Rectal smooth muscle tissue (tissue), 1 donor: ENCODE measurements at regions not wholly inside any gene's neighbourhood (a gene's known extent, or its start where the extent isn't known, plus 50 kb on each side); places are given as distances from the start of the nearest gene placed in this dataset.

Experiments
- H3K27ac ChIP-seq: one replicate; pipeline ENCODE4 v1.7.0; 2013; ENCODE audit warnings: low read depth, low read length, inconsistent platforms
- H3K27me3 ChIP-seq: one replicate; pipeline ENCODE4 v1.7.0; 2013; ENCODE audit warnings: low read length; ENCODE audit not compliant: control insufficient read depth, insufficient read depth
- H3K36me3 ChIP-seq: one replicate; pipeline ENCODE4 v1.7.0; 2013; ENCODE audit warnings: low read length; ENCODE audit not compliant: control insufficient read depth, insufficient read depth
- H3K4me1 ChIP-seq: one replicate; pipeline ENCODE4 v1.7.0; 2013; ENCODE audit warnings: low read length; ENCODE audit not compliant: control insufficient read depth, insufficient read depth
- H3K4me3 ChIP-seq: one replicate; pipeline ENCODE4 v1.7.0; 2013; ENCODE audit warnings: low read length
- H3K9ac ChIP-seq: one replicate; pipeline ENCODE4 v1.7.0; 2013; ENCODE audit warnings: low read length

DNA sequence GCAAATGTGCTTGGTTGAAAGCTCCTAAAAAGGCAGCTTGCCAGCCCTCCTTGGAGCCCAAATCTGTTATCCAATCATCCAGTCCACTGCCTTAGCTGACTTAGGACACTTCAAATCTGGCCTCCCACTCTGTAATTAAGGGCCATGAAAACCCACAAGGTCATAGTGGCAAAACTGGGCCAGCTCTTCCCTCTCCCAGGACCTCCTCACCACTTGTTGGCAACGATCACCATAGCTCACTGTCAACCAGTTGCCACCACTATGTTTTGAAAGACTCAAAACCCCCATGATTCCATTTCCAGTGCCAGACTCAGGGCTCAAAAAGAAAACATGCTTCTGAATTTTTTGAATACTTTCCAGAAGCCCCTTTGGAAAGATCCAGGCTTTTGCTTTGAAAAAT is 107.5 kb downstream of the NREP start:
- Histone ChIP-seq H3K27ac (no peak overlapping the region), H3K4me1 (no peaks in the 10 kb centered on the region)

DNA sequence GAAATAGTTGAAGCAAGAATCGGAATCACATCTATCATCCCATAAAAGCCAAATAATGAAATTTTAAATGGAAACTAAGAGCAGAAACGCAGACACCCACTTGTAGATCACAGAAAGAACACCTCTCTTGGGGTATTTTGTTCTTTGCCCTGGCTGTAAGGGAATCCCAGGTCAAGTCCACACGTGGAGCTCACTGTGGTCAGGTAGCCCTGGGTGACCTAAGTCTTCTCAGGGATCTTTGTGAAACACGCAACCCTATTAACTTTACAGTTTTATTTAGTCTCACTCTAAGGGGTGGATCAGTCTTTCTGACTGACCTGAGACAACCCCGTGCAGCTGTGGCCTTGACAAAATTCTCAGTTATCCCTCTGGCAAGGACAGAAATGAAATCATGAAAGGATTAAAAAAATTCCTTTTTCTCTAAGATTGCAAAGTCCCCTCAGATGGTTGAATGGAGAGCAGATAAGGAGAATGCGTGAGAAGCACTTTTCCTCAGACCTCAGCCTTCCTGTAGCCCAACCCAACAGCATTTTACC is 111.6 kb downstream of the NREP start:
- Histone ChIP-seq H3K27me3 (no peaks in the 10 kb centered on the region), H3K4me3 (no peak overlapping the region), H3K4me1 (no peaks in the 10 kb centered on the region), H3K36me3 (no peaks in the 10 kb centered on the region), H3K9ac (no peak overlapping the region), H3K27ac (no peak overlapping the region)

More for the DNA sequence above, 107.5 kb downstream of the NREP start:
- Histone ChIP-seq H3K36me3 (no peaks in the 10 kb centered on the region), H3K9ac (no peak overlapping the region), H3K27me3 (no peaks in the 10 kb centered on the region), H3K4me3 (no peak overlapping the region)

DNA sequence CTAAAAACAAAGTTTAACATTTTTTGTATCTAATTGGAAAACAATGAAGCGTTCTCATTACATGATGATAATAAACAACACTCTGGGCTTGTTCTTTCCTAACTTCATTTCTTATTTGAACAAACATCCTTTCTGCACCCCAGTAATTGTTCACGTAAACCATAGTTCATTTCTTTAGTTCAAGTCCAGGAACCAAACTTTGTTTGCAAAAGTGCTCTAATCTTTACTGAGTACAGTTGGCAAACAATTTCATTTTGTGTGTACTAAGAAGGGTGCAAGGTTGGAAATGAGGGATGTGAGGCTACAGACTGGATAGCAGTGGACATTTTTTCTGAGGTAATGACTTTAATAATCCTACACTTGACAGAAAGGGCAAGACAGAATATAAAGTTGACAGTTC is 113.5 kb downstream of the NREP start:
- Histone ChIP-seq H3K36me3 (no peaks in the 10 kb centered on the region), H3K4me1 (no peaks in the 10 kb centered on the region), H3K27me3 (no peaks in the 10 kb centered on the region), H3K4me3 (no peak overlapping the region), H3K9ac (no peak overlapping the region), H3K27ac (no peak overlapping the region)

DNA sequence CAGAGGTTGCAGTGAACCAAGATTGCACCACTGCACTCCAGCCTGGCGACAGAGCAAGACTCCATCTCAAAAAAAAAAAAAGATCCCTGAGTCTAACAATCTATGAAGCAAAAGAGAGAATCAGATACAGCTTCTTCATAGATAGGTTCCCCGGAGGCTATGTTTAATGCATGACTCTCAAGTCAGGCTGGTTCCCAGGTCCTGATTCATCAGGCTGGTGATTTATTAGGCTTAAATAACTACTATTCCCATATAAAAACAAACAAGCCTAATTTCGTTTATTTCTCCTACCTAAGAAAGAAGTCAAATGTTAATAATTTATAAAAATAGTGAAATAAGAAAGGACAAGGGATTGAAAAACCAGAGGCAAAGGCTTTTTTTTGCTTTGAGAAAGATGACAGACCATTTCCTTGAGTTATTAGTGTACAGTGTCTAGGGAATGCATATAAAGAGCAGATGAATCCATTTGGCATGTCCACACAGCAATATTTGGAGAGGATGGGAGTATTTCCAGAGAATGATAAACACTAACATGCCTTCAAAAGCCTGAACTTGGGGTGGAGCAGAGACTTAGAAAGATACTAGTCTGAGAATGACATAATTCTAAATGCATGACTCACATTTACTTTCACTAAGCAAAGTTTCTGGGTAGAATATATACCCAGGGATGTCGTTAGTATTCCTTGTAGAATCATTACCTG is 115.3 kb downstream of the NREP start:
- H3K4me3 ChIP-seq: no peak overlapping the region
- no peaks in the 10 kb centered on the region for H3K36me3 ChIP-seq
- H3K4me1 ChIP-seq: no peaks in the 10 kb centered on the region
- no peak overlapping the region for H3K9ac ChIP-seq
- H3K27ac ChIP-seq: no peak overlapping the region
- H3K27me3 ChIP-seq: no peaks in the 10 kb centered on the region

DNA sequence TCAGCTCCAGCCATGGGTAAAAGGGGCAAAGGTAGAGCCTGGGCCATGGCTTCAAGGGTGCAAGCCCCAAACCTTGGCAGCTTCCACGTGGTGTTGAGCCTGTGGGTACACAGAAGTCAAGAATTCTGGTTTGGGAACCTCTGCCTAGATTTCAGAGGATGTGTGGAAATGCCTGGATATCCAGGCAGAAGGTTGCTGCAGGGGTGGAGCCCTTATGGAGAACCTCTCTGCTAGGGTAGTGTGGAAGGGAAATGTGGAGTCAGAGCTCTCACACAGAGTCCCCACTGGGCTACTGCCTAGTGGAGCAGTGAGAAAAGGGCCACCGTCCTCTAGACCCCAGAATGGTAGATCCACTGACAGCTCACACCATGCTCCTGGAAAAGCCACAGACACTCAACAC is 117.1 kb downstream of the NREP start:
- no peak overlapping the region for H3K4me3 ChIP-seq
- no peaks in the 10 kb centered on the region for H3K4me1 ChIP-seq
- no peaks in the 10 kb centered on the region for H3K36me3 ChIP-seq

DNA sequence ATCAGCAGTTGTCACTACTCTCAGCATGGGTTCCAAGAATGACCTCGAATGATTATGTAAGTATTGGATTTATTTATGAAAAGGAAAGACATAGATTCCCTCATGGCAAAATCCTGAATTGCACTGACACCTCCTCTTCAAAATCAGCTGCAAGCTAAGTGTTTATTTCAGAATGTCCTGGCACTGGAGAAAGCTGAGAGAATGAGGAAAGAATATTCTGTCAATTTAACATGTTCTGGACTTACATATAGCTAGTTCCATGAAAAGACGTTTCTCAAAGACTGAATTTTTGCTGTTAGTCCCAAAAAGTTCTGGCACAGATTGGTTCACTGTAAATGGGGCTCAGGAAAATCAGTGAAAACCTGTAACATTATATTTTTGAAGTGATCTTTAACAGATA is 120.3 kb downstream of the NREP start:
- no peaks in the 10 kb centered on the region for H3K36me3 ChIP-seq
- no peaks in the 10 kb centered on the region for H3K27me3 ChIP-seq
- no peak overlapping the region for H3K27ac ChIP-seq
- no peak overlapping the region for H3K9ac ChIP-seq
- H3K4me1 ChIP-seq: no peaks in the 10 kb centered on the region
- no peak overlapping the region for H3K4me3 ChIP-seq

More for the DNA sequence above, 117.1 kb downstream of the NREP start:
- Histone ChIP-seq H3K27ac (no peak overlapping the region), H3K27me3 (no peaks in the 10 kb centered on the region), H3K9ac (no peak overlapping the region)

DNA sequence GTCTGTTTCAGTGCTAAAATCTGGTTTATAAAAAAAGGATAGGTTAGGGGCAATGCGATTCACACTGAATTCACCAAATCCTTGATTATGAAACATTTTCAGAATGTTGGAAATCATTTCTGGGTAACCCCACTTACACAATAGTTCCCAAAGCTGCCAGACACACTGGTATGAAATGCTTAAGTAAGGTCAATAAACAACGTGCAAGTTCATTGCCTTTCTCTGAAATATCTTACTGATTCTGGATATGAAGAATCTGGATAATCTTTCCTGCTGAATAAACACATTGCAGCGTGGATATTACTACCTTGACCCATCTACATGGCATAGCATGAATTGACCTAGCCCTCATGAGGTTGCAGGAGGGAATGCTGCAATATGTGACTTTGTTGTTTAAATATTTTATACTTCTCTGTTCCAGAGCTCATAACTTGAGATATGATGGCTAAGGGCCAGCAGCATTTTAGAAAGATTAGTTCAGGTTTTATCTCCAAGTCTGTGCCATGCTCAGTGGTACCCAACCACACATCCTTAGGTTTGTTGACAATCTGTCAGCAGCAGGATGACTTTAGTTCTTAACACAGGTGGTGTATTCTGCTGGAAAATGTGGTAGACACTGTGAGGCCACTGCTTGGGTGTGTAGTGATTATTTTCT is 121.0 kb downstream of the NREP start:
- no peaks in the 10 kb centered on the region for H3K36me3 ChIP-seq
- H3K27me3 ChIP-seq: no peaks in the 10 kb centered on the region
- H3K4me3 ChIP-seq: no peak overlapping the region
- H3K9ac ChIP-seq: no peak overlapping the region
- no peak overlapping the region for H3K27ac ChIP-seq
- no peaks in the 10 kb centered on the region for H3K4me1 ChIP-seq

DNA sequence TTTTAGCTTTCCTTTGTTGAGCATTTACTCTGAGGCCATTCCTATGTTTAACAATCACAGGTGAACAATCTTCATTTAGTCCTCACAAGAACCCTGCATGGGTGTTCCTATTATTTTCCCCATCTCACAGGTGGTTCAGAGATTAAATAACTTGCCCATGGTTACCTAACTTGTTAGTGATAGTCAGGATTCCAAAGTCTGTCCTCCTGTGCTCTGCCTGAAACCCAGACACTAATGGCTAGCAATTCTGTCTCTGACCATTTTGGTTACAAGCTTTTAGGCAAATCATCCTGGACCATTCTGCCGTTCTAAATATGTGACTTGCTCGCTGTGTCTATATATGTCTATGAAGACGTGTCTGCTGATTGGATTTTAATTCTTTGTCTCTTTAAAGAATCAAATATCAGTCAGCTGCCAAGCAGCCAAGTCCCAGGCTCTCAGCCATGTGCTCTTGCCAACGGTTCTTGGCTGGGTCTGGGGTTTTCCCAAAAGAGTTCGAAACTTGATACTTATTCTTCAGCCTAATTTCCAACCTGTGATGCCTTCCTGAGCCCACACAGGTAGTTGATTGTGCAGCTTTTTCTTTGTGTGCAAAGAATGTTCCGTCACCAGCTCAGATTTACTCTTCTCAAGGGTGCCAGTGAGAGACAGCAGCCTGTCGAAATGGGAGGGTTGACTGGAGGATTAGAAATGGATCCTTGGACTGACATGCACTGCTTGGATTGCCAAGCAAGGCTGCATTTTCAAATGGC is 121.7 kb downstream of the NREP start:
- Histone ChIP-seq H3K27ac (no peak overlapping the region), H3K27me3 (no peaks in the 10 kb centered on the region), H3K4me1 (no peaks in the 10 kb centered on the region), H3K9ac (no peak overlapping the region), H3K36me3 (no peaks in the 10 kb centered on the region), H3K4me3 (no peak overlapping the region)

DNA sequence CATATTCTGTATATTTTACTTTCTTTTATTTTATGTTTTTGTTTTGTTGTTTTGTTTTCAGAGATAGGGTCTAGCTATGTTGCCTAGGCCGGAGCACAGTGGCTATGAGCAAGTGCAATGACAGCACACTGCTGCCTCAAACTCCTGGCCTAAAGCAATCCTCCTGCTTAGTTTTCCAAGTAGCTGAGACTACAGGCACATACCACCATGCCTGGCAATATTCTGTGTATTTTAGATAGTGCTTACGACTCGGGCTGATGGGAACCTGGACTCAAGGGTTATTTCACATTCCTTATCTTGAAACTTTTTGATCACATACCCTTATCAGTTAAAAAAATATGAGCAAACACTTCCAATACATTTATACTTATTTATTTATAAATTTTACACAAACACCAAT is 119.0 kb upstream of the STARD4 start:
- Histone ChIP-seq H3K27me3 (no peaks in the 10 kb centered on the region), H3K4me3 (no peak overlapping the region), H3K36me3 (no peaks in the 10 kb centered on the region), H3K4me1 (no peaks in the 10 kb centered on the region), H3K9ac (no peak overlapping the region), H3K27ac (no peak overlapping the region)

DNA sequence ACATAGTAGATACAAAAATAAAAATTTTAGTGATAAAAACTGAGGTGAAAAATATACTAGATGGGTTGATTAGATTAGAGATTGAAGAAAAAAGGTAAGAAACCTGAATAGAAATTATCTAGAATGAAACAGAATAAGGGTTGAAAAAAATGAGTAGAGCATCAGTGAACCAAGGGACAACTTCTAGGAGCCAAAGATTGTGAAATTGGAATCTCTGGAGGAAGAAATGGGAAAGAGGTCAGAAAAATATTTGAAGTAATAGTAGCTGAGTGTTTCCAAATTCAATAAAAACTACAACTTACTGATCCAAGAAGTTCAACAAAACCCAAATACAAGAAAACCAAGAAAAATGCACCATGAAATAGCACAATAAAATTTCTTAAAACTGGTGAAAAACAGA is 116.6 kb upstream of the STARD4 start:
- Histone ChIP-seq H3K36me3 (no peaks in the 10 kb centered on the region), H3K27ac (no peak overlapping the region), H3K27me3 (no peaks in the 10 kb centered on the region), H3K4me1 (no peaks in the 10 kb centered on the region), H3K9ac (no peak overlapping the region), H3K4me3 (no peak overlapping the region)

DNA sequence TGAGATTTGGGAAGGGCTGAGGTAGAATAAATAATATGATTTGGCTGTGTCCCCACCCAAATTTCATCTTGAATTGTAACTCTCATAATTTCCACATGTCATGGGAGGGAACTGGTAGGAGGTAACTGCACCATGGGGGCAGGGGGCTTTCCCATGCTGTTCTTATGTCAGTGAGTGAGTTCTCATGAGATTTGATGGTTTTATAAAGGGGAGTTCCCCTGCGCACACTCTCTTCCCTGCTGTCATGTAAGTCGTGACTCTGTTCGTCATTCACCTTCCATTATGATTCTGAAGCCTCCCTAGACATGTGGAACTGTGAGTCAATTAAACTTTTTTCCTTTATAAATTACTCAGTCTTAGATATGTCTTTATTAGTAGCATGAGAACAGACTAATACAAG is 115.5 kb upstream of the STARD4 start:
- no peaks in the 10 kb centered on the region for H3K36me3 ChIP-seq
- H3K27ac ChIP-seq: no peak overlapping the region
- no peaks in the 10 kb centered on the region for H3K4me1 ChIP-seq
- H3K9ac ChIP-seq: no peak overlapping the region
- no peaks in the 10 kb centered on the region for H3K27me3 ChIP-seq
- no peak overlapping the region for H3K4me3 ChIP-seq

DNA sequence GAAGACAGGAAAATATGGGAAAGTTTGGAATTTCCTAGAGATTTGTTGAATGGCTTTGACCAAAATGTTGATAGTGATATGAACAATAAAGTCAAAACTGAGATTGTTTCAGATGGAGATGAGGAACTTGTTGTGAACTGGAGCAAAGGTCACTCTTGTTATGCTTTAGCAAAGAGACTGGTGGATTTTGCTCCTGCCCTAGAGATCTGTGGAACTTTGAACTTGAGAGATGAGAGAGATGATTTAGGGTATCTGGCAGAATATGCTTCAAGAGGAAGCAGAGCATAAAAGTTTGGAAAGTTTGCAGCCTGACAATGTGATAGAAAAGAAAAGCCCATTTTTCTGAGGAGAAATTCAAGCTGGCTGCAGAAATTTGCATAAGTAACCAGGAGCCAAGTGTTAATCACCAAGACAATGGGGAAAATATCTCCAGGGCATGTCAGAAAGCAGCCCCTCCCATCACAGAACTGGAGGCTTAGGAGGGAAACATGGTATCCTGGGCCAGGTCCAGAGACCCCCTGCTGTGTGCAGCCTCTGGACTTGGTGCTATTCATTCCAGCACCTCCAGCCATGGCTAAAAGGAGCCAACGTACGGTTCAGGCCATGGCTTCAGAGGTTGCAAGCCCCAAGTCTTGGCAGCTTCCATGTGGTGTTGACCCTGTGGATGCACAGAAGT is 114.3 kb upstream of the STARD4 start:
- Histone ChIP-seq H3K27me3 (no peaks in the 10 kb centered on the region), H3K9ac (no peak overlapping the region), H3K36me3 (no peaks in the 10 kb centered on the region), H3K4me3 (no peak overlapping the region), H3K27ac (no peak overlapping the region), H3K4me1 (no peaks in the 10 kb centered on the region)
